Stomach (tissue), 8 donors: ENCODE measurements at regions not wholly inside any gene's neighbourhood (a gene's known extent, or its start where the extent isn't known, plus 50 kb on each side); places are given as distances from the start of the nearest gene placed in this dataset.

Experiments used
- DNase-seq, 2 donors: peaks; one replicate each; pipeline versions ENCODE4 v3.0.0 to v3.0.0-alpha.2; 2013 to 2019
- H3K27ac ChIP-seq, 5 donors: fragments of 200-600 bp in 4 of 5; sonication (generic) in 4 of 5; one replicate each; pipeline ENCODE4 v1.5.1; 2013 to 2019; ENCODE audit warnings: mild to moderate bottlenecking in 1 of 5, moderate library complexity in 1 of 5
- H3K27me3 ChIP-seq, 3 donors: fragments of 200-600 bp; sonication (generic); one replicate each; pipeline ENCODE4 v1.5.1; 2017 to 2019; ENCODE audit warnings: mixed run types in 1 of 3
- H3K36me3 ChIP-seq, 4 donors: fragments of 200-600 bp; sonication (generic); 1 replicate in 3 of 4; 2 replicates in 1 of 4; pipeline ENCODE4 v1.5.1; 2016 to 2019
- H3K4me1 ChIP-seq, 4 donors: fragments of 200-600 bp; sonication (generic); one replicate each; pipeline ENCODE4 v1.5.1; 2016 to 2019
- H3K4me3 ChIP-seq, 4 donors: fragments of 200-600 bp; sonication (generic) in 3 of 4; one replicate each; pipeline ENCODE4 v1.5.1; 2016 to 2019; ENCODE audit warnings: mild to moderate bottlenecking in 1 of 4
- H3K9me3 ChIP-seq, 4 donors: fragments of 200-600 bp; sonication (generic); one replicate each; pipeline ENCODE4 v1.5.1; 2016 to 2019
- CTCF ChIP-seq, 7 experiments: fragments of 450-650 bp in 4 of 7; fragments of 200-600 bp in 3 of 7; sonication (generic) in 3 of 7; IDR thresholded peaks; one replicate each; pipeline ENCODE4 v1.5.1; 2016 to 2019; ENCODE audit warnings: antibody characterized with exemption in 7 of 7, control low read depth in 2 of 7, mild to moderate bottlenecking in 1 of 7
- EP300 ChIP-seq: sonication (generic); formaldehyde crosslinking; IDR thresholded peaks from one replicate; pipeline ENCODE4 v1.6.1; 2017; ENCODE audit warnings: antibody characterized with exemption
- POLR2A ChIP-seq, 4 donors: fragments of 450-650 bp; IDR thresholded peaks; one replicate each; pipeline ENCODE4 v1.6.1; 2016; ENCODE audit warnings: antibody characterized with exemption in 4 of 4, control low read depth in 2 of 4, mild to moderate bottlenecking in 1 of 4, moderate library complexity in 1 of 4
- POLR2AphosphoS5 ChIP-seq, 3 donors: sonication (generic); formaldehyde crosslinking; IDR thresholded peaks; one replicate each; pipeline ENCODE4 v1.6.1; 2016; ENCODE audit warnings: antibody characterized with exemption in 3 of 3
- WGBS, 5 donors: extraction: QIAGEN DNeasy Blood & Tissue Kit in 3 of 5; methylation state at CpG; one replicate each; pipeline versions ENCODE4 v1.1.5 to v1.1.7; 2013 to 2018; 5-methylcytosine and 5-hydroxymethylcytosine counted together
- intact Hi-C: fragments of 100-400 bp; cut with DNase I; formaldehyde crosslinking; loops from one replicate; pipeline ENCODE4 v1.15.1; 2023; ENCODE audit warnings: low total_unique reads
- donor health status: healthy with polysubstance abuse.
- donor health status: Bipolar disorder and iron deficiency.
- donor health status: healthy.

DNA sequence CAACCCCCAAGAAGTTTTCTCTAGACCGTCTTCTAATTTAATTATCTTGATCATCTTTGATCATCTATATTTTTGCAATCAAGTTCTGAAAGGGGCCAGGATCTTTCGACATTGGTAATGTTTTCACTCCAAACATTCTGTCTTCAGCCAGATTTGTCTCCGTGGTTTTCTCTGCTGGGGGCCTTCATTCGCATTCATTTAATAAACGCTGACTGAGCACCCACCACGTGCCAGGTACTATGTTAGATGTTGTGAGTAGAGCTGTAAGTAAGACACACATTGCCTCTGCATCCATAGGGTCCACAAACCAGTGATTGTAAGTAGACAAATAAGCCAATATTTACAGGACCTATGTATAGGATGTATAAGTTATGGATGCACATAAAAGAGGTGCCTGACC, 134.5 kb upstream of the MROH9 start:
- no peaks in the 10 kb centered on the region for H3K4me1 ChIP-seq
- no peak overlapping the region for H3K27ac ChIP-seq
- 62 to 75% (median 66%) methylated on average over 6 of the region's 6 CpGs for WGBS, 5 donors
- TF ChIP-seq CTCF (IDR thresholded peaks at IDR 0.05) (no peak), POLR2A (IDR thresholded peaks at IDR 0.05) (no peak)
- H3K9me3 ChIP-seq: no peaks in the 10 kb centered on the region
- H3K4me3 ChIP-seq: no peak overlapping the region
- H3K27me3 ChIP-seq: no peaks in the 10 kb centered on the region
- intact Hi-C loops: no loop called here
- H3K36me3 ChIP-seq: no peaks in the 10 kb centered on the region
- DNase-seq: no peak

DNA sequence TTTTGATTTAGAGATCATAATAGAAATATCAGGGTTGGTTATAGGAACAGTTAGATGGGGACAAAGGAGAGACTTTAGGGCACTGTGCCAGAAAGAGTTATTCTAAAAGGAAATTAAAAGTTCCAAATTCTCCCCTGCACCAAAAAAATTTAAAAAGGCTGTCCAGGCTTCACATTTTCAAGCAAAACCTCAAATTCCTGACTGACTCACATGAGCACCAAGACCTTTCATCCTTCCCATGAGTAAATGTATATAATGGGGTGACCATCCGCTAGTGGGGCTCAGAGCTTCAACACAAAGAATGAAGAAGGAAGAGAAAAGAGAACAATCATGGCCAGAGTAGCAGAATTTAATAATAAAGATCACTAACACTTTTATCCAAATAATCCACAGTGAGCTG, 131.6 kb upstream of the MROH9 start:
- no peaks in the 10 kb centered on the region for H3K27me3 ChIP-seq
- TF ChIP-seq EP300 (no peak), POLR2A (IDR thresholded peaks at IDR 0.05) (no peak), CTCF (IDR thresholded peaks at IDR 0.05) (no peak), POLR2AphosphoS5 (IDR thresholded peaks at IDR 0.05) (no peak)
- H3K9me3 ChIP-seq: no peaks in the 10 kb centered on the region
- no peak overlapping the region for H3K27ac ChIP-seq
- DNase-seq: no peak
- WGBS, 5 donors: 96 to 100% (median 97%) methylated on average over 1 of the region's 1 CpG
- intact Hi-C loops: no loop called here
- no peaks in the 10 kb centered on the region for H3K4me1 ChIP-seq
- no peaks in the 10 kb centered on the region for H3K36me3 ChIP-seq
- H3K4me3 ChIP-seq: no peak overlapping the region

- no peak overlapping the region for H3K4me3 ChIP-seq
- H3K4me1 ChIP-seq: no peaks in the 10 kb centered on the region
- intact Hi-C loops: no loop called here
- H3K27me3 ChIP-seq: no peaks in the 10 kb centered on the region
- H3K9me3 ChIP-seq: no peaks in the 10 kb centered on the region
- DNase-seq: no peak
- H3K36me3 ChIP-seq: no peaks in the 10 kb centered on the region
- no peak overlapping the region for H3K27ac ChIP-seq
- TF ChIP-seq POLR2A (IDR thresholded peaks at IDR 0.05): no peak
- no peak for TF ChIP-seq CTCF (IDR thresholded peaks at IDR 0.05)
- no peak for TF ChIP-seq POLR2AphosphoS5 (IDR thresholded peaks at IDR 0.05)
- no peak for TF ChIP-seq EP300
These were observed 130.9 kb upstream of the MROH9 start for GRCh38 chr1:170804419-170804818.

- TF ChIP-seq CTCF (IDR thresholded peaks at IDR 0.05): no peak
- TF ChIP-seq EP300: no peak
- no peak for TF ChIP-seq POLR2AphosphoS5 (IDR thresholded peaks at IDR 0.05)
- no peak for TF ChIP-seq POLR2A (IDR thresholded peaks at IDR 0.05)
- no peak overlapping the region for H3K27ac ChIP-seq
- DNase-seq: no peak
- intact Hi-C loops: no loop called here
- 81 to 90% (median 87%) methylated on average over 4 of the region's 4 CpGs for WGBS, 5 donors
- H3K9me3 ChIP-seq: no peaks in the 10 kb centered on the region
- H3K36me3 ChIP-seq: no peaks in the 10 kb centered on the region
- H3K4me1 ChIP-seq: no peaks in the 10 kb centered on the region
- no peak overlapping the region for H3K4me3 ChIP-seq
- H3K27me3 ChIP-seq: no peaks in the 10 kb centered on the region
These were observed 130.5 kb upstream of the MROH9 start for GRCh38 chr1:170804879-170805278.

GRCh38 chr1:170806961-170807360, 128.4 kb upstream of the MROH9 start:
- no peak for TF ChIP-seq POLR2AphosphoS5 (IDR thresholded peaks at IDR 0.05)
- no peak for TF ChIP-seq CTCF (IDR thresholded peaks at IDR 0.05)
- no peak for TF ChIP-seq EP300
- TF ChIP-seq POLR2A (IDR thresholded peaks at IDR 0.05): no peak
- intact Hi-C loops: no loop called here
- Histone ChIP-seq H3K27ac (no peak overlapping the region), H3K27me3 (no peaks in the 10 kb centered on the region), H3K4me3 (no peak overlapping the region), H3K4me1 (no peaks in the 10 kb centered on the region), H3K36me3 (no peaks in the 10 kb centered on the region), H3K9me3 (no peaks in the 10 kb centered on the region)
- no peak for DNase-seq
- 73 to 85% (median 76%) methylated on average over 3 of the region's 3 CpGs for WGBS, 5 donors
